Omental fat pad (tissue), 3 donors: ENCODE measurements at regions not wholly inside any gene's neighbourhood (a gene's known extent, or its start where the extent isn't known, plus 50 kb on each side); places are given as distances from the start of the nearest gene placed in this dataset.
"Not testable (repeated sequence)": the region's sequence is repeated elsewhere in the genome, so short reads cannot be mapped to it uniquely, and the experiment has no call there.

Source experiments
- ATAC-seq: fragments of 150-250 bp; one replicate; pipeline ENCODE4 v1.9.1; 2016; ENCODE audit warnings: mild to moderate bottlenecking, moderate library complexity; ENCODE audit not compliant: low FRiP score
- DNase-seq: peaks from one replicate; pipeline ENCODE4 v3.0.0-alpha.2; 2019; ENCODE audit warnings: low spot score
- TF ChIP-seq, protein P1 (sequence below), 3 donors: fragments of 450-650 bp; IDR thresholded peaks; one replicate each; pipeline ENCODE4 v1.5.1; 2016 to 2017; ENCODE audit warnings: antibody characterized with exemption in 3 of 3, mild to moderate bottlenecking in 3 of 3, moderate library complexity in 2 of 3

DNA sequence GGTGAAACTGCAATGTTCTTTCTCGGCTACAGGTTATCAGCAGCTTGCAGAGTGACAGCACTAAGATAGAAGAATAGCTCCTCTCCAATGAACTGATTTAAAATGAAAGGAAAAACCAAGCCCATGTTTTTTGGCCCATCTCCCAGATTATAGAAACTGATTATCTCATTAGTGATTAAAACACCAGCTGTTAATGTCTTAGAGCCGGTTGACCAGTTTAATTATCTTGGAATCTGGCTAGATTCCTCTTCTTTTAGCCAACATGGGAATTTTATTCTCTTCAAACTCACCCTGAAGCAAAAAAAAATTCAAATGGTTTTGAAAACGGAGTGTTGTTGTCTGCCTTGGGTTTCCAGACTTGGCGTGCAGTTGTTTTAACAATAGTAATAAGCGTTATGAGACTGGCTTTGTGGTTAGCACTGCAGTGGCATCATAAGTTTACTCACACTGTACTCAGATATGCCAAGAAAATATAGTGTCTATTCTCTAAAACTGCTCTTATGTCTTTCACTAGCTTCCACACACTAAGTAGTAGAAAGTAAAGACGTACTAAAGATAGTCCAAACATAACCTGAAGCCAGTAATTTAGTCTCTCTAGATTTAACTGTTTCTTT lies 665.3 kb downstream of the STK39 start:
- ATAC-seq, result no peak
- no peak for DNase-seq
- TF ChIP-seq, protein P1, sequence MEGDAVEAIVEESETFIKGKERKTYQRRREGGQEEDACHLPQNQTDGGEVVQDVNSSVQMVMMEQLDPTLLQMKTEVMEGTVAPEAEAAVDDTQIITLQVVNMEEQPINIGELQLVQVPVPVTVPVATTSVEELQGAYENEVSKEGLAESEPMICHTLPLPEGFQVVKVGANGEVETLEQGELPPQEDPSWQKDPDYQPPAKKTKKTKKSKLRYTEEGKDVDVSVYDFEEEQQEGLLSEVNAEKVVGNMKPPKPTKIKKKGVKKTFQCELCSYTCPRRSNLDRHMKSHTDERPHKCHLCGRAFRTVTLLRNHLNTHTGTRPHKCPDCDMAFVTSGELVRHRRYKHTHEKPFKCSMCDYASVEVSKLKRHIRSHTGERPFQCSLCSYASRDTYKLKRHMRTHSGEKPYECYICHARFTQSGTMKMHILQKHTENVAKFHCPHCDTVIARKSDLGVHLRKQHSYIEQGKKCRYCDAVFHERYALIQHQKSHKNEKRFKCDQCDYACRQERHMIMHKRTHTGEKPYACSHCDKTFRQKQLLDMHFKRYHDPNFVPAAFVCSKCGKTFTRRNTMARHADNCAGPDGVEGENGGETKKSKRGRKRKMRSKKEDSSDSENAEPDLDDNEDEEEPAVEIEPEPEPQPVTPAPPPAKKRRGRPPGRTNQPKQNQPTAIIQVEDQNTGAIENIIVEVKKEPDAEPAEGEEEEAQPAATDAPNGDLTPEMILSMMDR (IDR thresholded peaks at IDR 0.05), result no peak

DNA sequence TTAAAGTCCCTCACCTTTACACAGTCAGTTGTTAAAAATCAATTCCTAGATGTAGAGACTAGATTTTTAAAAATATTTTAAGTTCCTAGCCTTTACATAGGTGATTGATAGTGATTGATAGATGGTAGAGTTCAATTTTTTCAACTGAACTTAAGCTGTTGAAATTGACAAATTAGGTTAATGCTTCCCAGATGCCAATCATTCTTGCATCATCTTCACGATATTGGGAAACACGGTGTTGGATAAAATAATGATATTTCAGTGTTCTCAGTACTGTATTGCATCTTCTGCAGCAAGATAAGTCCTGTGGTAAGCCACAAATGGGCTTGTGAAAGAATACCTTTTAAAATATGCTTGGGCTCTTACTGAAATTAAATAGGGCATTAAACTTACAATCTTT lies 667.6 kb downstream of the STK39 start:
- TF ChIP-seq, protein P1 (IDR thresholded peaks at IDR 0.05), result no peak
- ATAC-seq (no peak), DNase-seq (no peak)

DNA sequence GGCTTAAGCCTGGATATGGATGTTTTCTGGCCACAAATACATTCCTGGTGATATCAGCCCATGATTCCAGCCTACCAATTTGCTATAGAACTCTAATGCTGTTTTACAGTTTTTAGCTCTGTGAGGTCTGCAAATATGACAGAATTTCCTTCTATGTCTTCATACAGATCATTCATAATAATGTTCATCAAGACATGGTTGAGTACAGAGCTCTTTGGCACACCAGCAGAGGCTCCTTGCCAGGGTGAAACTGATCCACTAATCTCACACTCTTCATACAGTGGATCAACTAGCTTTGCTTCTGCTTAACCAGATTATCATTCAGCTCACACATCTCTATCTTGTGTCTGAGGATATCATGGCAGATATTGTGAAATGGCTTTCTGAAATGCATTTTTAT lies 672.1 kb downstream of the STK39 start:
- no peak for DNase-seq
- TF ChIP-seq, protein P1 (IDR thresholded peaks at IDR 0.05), result no peak
- ATAC-seq, result no peak

DNA sequence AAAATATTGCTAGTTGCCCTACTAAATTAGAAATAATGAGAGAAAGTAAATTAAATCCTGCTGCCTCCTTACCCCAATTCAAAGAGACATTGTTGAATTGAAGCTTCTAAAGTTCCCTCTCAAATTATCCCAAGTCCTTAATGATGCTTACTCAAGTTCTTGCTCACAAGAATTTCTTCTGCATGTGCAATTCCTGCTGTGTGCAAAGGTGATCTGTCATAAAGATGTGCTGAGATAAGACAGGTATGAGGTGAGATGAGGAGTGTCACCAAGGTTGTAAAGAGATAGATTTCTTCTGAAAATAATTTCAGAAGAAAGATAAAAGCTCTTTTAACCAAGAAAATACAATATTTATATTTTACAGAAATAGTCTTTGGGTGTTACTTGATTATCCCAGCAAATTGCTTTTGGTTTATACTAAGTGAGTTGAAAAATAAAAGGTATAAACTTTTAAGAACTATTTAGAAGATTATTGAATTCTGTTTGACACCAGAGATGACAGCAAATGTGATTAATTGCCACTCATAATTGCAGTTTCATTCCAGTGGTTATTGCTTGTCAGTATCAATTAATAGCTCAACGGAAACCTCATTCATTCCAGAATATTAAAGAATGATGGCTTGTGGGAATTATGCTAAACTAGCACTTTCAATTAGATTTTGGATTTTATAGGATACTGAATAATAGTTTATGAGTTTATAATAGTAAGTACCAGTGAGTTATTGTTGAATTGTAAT lies 674.3 kb downstream of the STK39 start:
- no peak for ATAC-seq
- no peak for DNase-seq
- TF ChIP-seq, protein P1 (IDR thresholded peaks at IDR 0.05), result no peak

DNA sequence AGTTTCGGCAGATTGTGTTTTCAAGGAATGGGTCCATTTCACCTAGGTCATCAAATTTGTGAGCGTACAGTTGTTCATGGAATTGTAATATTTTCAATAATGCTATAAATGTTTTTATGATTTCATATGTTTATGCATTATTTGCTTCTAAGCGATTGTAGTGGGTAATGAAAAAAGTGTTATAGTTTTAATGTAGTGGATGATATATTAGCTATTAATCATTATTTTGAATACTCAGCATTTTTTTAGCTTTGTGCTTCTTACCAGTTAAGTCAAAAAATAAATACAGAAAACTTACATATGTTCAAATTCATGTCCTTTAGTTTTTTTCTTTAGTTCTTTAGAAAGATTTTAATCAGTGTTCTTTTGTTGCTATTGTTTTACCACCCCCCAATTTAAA lies 677.0 kb downstream of the STK39 start:
- DNase-seq (no peak), ATAC-seq (no peak)
- TF ChIP-seq, protein P1 (IDR thresholded peaks at IDR 0.05), result no peak

DNA sequence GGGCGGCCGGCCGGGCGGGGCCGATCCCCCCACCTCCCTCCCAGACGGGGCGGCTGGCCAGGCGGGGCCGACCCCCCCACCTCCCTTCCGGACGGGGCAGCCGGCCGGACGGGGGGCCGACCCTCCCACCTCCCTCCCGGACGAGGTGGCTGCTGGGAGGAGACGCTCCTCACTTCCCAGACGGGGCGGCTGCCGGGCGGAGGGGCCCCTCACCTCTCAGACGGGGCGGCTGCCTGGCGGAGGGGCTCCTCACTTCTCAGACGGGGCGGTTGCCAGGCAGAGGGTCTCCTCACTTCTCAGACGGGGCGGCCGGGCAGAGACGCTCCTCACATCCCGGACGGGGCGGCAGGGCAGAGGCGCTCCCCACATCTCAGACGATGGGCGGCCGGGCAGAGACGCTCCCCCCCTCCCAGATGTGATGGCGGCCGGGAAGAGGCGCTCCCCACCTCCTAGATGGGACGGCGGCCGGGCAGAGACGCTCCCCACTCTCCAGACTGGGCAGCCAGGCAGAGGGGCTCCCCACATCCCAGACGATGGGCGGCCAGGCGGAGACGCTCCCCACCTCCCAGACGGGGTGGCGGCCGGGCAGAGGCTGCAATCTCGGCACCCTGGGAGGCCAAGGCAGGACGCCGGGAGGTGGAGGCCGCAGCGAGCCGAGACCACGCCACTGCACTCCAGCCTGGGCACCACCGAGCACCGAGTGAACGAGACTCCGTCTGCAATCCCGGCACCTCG lies 675.8 kb downstream of the XIRP2 start:
- not testable (repeated sequence) for DNase-seq, ATAC-seq

DNA sequence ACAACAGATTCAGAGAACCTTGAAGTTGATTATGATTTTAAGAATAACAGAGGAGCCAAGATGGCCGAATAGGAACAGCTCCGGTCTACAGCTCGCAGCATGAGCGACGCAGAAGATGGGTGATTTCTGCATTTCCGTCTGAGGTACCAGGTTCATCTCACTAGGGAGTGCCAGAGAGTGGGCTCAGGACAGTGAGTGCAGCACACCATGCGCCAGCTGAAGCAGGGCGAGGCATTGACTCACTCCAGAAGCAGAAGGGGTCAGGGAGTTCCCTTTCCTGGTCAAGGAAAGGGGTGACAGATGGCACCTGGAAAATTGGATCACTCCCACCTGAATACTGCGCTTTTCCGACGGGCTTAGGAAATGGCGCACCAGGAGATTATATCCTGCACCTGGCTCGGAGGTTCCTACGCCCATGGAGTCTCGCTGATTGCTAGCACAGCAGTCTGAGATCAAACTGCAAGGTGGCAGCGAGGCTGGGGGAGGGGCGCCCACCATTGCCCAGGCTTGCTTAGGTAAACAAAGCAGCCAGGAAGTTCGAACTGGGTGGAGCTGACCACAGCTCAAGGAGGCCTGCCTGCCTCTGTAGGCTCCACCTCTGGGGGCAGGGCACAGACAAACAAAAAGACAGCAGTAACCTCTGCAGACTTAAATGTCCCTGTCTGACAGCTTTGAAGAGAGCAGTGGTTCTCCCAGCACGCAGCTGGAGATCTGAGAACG lies 670.2 kb downstream of the XIRP2 start:
- ATAC-seq, result not testable (repeated sequence)

More for the DNA sequence above, 670.2 kb downstream of the XIRP2 start:
- DNase-seq, result not testable (repeated sequence)
